Astrocyte (in vitro differentiated cells and primary cell): ENCODE measurements at regions not wholly inside any gene's neighbourhood (a gene's known extent, or its start where the extent isn't known, plus 50 kb on each side); places are given as distances from the start of the nearest gene placed in this dataset.

ENCODE experiments used
- DNase-seq: peaks from one replicate; pipeline ENCODE4 v3.0.0-alpha.2; 2010; ENCODE audit warnings: low read depth
- FAIRE-seq: peaks from 2 replicates; lab custom pipeline; 2011; peaks lifted over from hg19 to GRCh38; lab: Jason Lieb, UNC
- H2AFZ ChIP-seq: 2 replicates; pipeline ENCODE4 v1.6.0; 2012; ENCODE audit warnings: low read depth, low read length, inconsistent platforms
- H3K27ac ChIP-seq: 2 replicates; pipeline ENCODE4 v1.5.1; 2011; ENCODE audit warnings: low read depth, low read length, inconsistent platforms
- H3K27me3 ChIP-seq: 2 replicates; pipeline ENCODE4 v1.6.0; 2011; ENCODE audit warnings: low read length, inconsistent platforms; ENCODE audit not compliant: insufficient read depth
- H3K36me3 ChIP-seq: 2 replicates; pipeline ENCODE4 v1.5.1; 2011; ENCODE audit warnings: low read length, inconsistent platforms; ENCODE audit not compliant: insufficient read depth
- H3K4me1 ChIP-seq: 2 replicates; pipeline ENCODE4 v1.5.1; 2011; ENCODE audit warnings: low read length, inconsistent platforms; ENCODE audit not compliant: insufficient read depth
- H3K4me2 ChIP-seq: 2 replicates; pipeline ENCODE4 v1.6.0; 2012; ENCODE audit warnings: low read length, inconsistent platforms
- H3K4me3 ChIP-seq: 2 replicates; pipeline ENCODE4 v1.5.1; 2011; ENCODE audit warnings: low read depth, mild to moderate bottlenecking, low read length, inconsistent platforms; ENCODE audit not compliant: insufficient read depth
- H3K79me2 ChIP-seq: 2 replicates; pipeline ENCODE4 v1.6.0; 2012; ENCODE audit warnings: mild to moderate bottlenecking, low read length, inconsistent platforms; ENCODE audit not compliant: insufficient read depth
- H3K9ac ChIP-seq: 2 replicates; pipeline ENCODE4 v1.6.0; 2012; ENCODE audit warnings: mild to moderate bottlenecking, low read length, inconsistent platforms
- H3K9me3 ChIP-seq: 2 replicates; pipeline ENCODE4 v1.5.1; 2012; ENCODE audit warnings: low read depth, mild to moderate bottlenecking, low read length, inconsistent platforms; ENCODE audit not compliant: insufficient read depth
- H4K20me1 ChIP-seq: 2 replicates; pipeline ENCODE4 v1.6.0; 2012; ENCODE audit warnings: low read length, inconsistent platforms; ENCODE audit not compliant: insufficient read depth
- H3K27ac Mint-ChIP-seq: one replicate; pipeline ENCODE4 v1.8.0; 2021; ENCODE audit warnings: mild to moderate bottlenecking, mixed read lengths; ENCODE audit not compliant: unreplicated experiment
- H3K27me3 Mint-ChIP-seq: one replicate; pipeline ENCODE4 v1.8.0; 2021; ENCODE audit warnings: low read depth, mixed read lengths; ENCODE audit not compliant: unreplicated experiment
- H3K36me3 Mint-ChIP-seq: one replicate; pipeline ENCODE4 v1.8.0; 2021; ENCODE audit warnings: low read depth, mixed read lengths; ENCODE audit not compliant: unreplicated experiment
- H3K4me1 Mint-ChIP-seq: one replicate; pipeline ENCODE4 v1.8.0; 2021; ENCODE audit warnings: low read depth, mixed read lengths; ENCODE audit not compliant: unreplicated experiment
- H3K4me3 Mint-ChIP-seq: one replicate; pipeline ENCODE4 v1.8.0; 2021; ENCODE audit warnings: mild to moderate bottlenecking, moderate library complexity, mixed read lengths; ENCODE audit not compliant: unreplicated experiment
- H3K9me3 Mint-ChIP-seq: one replicate; pipeline ENCODE4 v1.8.0; 2021; ENCODE audit warnings: mild to moderate bottlenecking, mixed read lengths; ENCODE audit not compliant: unreplicated experiment
- EZH2 ChIP-seq: IDR thresholded peaks from 2 replicates; pipeline ENCODE4 v1.6.1; 2012; ENCODE audit warnings: mild to moderate bottlenecking, low read length, inconsistent platforms; ENCODE audit not compliant: insufficient read depth
- TF ChIP-seq, protein P1 (sequence below): IDR thresholded peaks from 2 replicates; pipeline ENCODE4 v1.5.1; 2011; ENCODE audit warnings: low read depth, mild to moderate bottlenecking, inconsistent platforms, low read length, moderate library complexity; ENCODE audit not compliant: insufficient read depth

DNA sequence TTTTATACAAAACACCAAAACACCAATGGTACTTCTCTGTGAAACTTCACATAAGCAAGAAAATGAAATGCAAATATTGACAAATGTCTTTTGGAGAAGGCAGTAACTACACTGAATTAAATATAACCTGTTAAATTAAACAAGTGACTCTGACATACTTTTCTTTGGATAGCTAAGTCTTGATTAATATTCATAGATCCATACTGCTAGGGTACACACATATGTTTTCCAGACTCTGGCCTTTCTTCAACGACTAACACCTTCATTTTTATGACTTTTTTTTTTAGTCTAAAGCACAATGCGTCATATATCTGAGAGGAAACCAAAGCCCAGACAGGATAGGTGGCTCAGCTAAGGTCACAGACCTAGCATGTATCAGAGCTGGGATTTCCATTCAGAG, 263.7 kb downstream of the TENT4A start:
- Histone ChIP-seq H3K9ac (no peak overlapping the region), H3K27me3 (no peaks in the 10 kb centered on the region), H4K20me1 (no peaks in the 10 kb centered on the region), H3K27ac (no peak overlapping the region), H2AFZ (no peak overlapping the region), H3K4me1 (no peaks in the 10 kb centered on the region), H3K36me3 (no peaks in the 10 kb centered on the region), H3K4me3 (no peak overlapping the region), H3K9me3 (no peaks in the 10 kb centered on the region), H3K4me2 (no peak overlapping the region), H3K79me2 (no peaks in the 10 kb centered on the region)
- no peak for TF ChIP-seq EZH2
- TF ChIP-seq, protein P1, sequence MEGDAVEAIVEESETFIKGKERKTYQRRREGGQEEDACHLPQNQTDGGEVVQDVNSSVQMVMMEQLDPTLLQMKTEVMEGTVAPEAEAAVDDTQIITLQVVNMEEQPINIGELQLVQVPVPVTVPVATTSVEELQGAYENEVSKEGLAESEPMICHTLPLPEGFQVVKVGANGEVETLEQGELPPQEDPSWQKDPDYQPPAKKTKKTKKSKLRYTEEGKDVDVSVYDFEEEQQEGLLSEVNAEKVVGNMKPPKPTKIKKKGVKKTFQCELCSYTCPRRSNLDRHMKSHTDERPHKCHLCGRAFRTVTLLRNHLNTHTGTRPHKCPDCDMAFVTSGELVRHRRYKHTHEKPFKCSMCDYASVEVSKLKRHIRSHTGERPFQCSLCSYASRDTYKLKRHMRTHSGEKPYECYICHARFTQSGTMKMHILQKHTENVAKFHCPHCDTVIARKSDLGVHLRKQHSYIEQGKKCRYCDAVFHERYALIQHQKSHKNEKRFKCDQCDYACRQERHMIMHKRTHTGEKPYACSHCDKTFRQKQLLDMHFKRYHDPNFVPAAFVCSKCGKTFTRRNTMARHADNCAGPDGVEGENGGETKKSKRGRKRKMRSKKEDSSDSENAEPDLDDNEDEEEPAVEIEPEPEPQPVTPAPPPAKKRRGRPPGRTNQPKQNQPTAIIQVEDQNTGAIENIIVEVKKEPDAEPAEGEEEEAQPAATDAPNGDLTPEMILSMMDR, result no peak
- H3K36me3 Mint-ChIP-seq, result no peaks in the 10 kb centered on the region
- no peak overlapping the region for H3K4me3 Mint-ChIP-seq
- FAIRE-seq (no peak), DNase-seq (no peak)
- H3K27ac Mint-ChIP-seq, result no peak overlapping the region
- H3K4me1 Mint-ChIP-seq, result no peaks in the 10 kb centered on the region
- H3K27me3 Mint-ChIP-seq, result peaks cover 10% of the 10 kb centered on the region
- peaks cover 4% of the 10 kb centered on the region for H3K9me3 Mint-ChIP-seq

DNA sequence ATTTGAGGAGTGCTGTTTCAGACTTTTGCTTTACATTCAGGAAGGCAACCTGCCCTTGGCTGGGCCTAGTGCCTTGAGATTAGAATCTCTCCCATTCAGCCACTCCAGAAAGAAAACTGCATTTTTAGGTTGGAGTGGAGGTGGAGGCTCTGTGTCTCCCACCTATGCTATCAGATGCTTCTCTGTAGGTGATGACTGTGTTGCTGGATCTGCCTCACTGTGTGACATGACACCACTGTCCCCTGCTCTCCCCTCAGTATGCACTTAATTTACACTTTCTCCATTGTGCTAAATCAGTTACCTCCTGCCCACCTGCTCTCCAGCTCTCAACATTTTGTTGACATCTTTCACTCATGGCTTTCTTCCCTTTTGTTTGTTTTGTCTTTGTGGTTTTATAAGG, 265.8 kb downstream of the TENT4A start:
- Histone ChIP-seq H3K4me3 (no peak overlapping the region), H3K36me3 (no peaks in the 10 kb centered on the region), H3K9ac (no peak overlapping the region), H3K27ac (no peak overlapping the region), H3K4me1 (no peaks in the 10 kb centered on the region), H3K27me3 (no peaks in the 10 kb centered on the region), H3K4me2 (no peak overlapping the region), H3K79me2 (no peaks in the 10 kb centered on the region), H3K9me3 (no peaks in the 10 kb centered on the region), H2AFZ (no peak overlapping the region), H4K20me1 (no peaks in the 10 kb centered on the region)
- Mint-ChIP-seq H3K9me3 (peaks cover 4% of the 10 kb centered on the region), H3K4me1 (no peaks in the 10 kb centered on the region), H3K27me3 (peaks cover 10% of the 10 kb centered on the region), H3K27ac (no peak overlapping the region), H3K4me3 (no peak overlapping the region), H3K36me3 (no peaks in the 10 kb centered on the region)
- no peak for FAIRE-seq
- TF ChIP-seq, protein P1, result no peak
- no peak for TF ChIP-seq EZH2
- no peak for DNase-seq

DNA sequence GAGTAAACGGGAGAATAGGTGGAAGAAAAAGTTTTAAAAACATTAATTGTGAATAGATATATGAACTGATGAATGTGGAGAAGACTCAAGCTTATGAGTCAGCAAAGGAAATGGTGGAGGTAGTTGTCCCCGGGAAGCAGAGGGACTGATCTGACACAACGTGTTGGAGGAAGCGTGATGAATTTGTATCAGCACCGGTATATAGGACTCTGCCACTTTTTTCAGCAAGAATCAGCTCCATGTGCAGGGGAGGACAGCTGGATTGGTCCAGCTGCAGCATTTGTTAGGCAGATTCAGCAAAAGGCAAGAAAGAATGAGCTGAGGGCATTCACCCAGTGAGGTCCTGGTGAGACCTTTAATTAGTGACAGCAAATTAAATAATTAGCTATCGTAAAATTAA, 276.0 kb downstream of the TENT4A start:
- Mint-ChIP-seq H3K4me3 (no peak overlapping the region), H3K36me3 (no peaks in the 10 kb centered on the region), H3K4me1 (peaks cover 1% of the 10 kb centered on the region), H3K9me3 (no peaks in the 10 kb centered on the region), H3K27ac (no peak overlapping the region), H3K27me3 (no peaks in the 10 kb centered on the region)
- Histone ChIP-seq H4K20me1 (no peaks in the 10 kb centered on the region), H3K27ac (no peak overlapping the region), H3K27me3 (peaks cover 2% of the 10 kb centered on the region), H3K4me3 (no peak overlapping the region), H2AFZ (no peak overlapping the region), H3K79me2 (no peaks in the 10 kb centered on the region), H3K4me1 (no peaks in the 10 kb centered on the region), H3K9ac (no peak overlapping the region), H3K36me3 (no peaks in the 10 kb centered on the region), H3K4me2 (no peak overlapping the region), H3K9me3 (no peaks in the 10 kb centered on the region)
- FAIRE-seq (no peak), DNase-seq (no peak)
- TF ChIP-seq EZH2, result no peak
- TF ChIP-seq, protein P1, result no peak
